ENCODE measurements at regions not wholly inside any gene's neighbourhood (a gene's known extent, or its start where the extent isn't known, plus 50 kb on each side); places are given as distances from the start of the nearest gene placed in this dataset.

DNA sequence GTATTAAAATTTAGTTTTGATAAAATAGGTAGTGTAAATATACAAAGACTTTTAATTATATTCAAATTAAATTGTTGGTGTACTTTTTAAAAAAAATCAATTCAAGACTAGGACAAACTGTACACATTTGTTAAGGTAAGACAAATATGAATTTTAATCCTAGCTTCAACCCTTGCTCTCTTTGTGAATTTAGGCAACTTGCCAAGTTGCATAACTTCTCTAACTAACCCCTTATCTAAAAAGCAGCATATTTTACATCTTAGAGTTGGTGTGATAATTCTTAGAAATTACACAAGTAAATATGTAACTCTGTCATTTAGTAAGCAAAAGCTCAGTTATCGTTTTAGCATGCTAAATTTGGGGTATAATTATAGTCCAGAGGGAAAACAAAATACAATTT lies 78.1 kb upstream of the FSTL5 start:
- Histone ChIP-seq H3K27me3 (ENCODE audit: insufficient read depth, poor library complexity, severe bottlenecking) (no peaks in the 10 kb centered on the region), H3K4me3 (replicated peaks; ENCODE audit: insufficient read depth, low read length) (no peak overlapping the region), H3K27ac (replicated peaks) (no peak overlapping the region)
- TF ChIP-seq POLR2AphosphoS5 (IDR thresholded peaks at IDR 0.05; ENCODE audit: low read depth): no peak
- no peak for DNase-seq (ENCODE audit: low read depth in 1 of 2, low spot score in 1 of 2)

DNA sequence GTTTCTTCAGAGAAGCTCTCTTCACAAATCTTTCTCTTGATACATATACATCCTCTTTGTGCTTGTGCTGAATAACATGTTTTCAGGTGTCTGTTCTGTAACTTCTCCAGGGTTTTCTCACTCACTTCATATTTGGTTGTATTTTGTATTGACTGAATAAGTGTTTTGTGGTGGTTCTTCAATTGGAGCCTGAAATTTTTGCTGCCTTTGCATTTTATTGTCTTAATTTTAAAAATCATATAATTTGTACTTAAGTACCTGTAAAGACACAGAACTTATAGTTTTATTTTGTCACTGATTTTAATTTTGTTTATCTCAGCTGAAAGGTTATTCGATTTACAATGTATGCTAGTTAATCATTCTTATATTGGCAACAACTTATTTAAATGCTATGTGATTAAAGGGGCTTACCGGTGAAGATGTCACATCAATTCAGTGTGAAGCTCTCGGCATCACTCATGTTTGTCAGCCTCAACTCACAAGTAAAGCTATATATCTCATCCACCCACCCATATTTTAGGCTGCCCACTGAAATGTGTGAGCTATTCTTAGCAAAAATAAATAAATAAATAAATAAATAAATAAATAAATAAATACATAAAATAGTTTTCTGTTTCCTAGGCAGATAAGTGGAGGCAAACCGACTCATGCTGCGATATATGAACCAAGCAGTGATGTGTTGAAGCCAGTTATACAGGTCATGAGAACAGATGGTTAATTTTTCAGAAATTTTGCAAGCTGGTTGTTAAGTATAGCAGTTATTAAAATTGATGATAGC lies 76.4 kb upstream of the FSTL5 start:
- Histone ChIP-seq H3K27me3 (ENCODE audit: insufficient read depth, poor library complexity, severe bottlenecking) (no peaks in the 10 kb centered on the region), H3K27ac (replicated peaks) (no peak overlapping the region), H3K4me3 (replicated peaks; ENCODE audit: insufficient read depth, low read length) (no peak overlapping the region)
- TF ChIP-seq, protein P1, sequence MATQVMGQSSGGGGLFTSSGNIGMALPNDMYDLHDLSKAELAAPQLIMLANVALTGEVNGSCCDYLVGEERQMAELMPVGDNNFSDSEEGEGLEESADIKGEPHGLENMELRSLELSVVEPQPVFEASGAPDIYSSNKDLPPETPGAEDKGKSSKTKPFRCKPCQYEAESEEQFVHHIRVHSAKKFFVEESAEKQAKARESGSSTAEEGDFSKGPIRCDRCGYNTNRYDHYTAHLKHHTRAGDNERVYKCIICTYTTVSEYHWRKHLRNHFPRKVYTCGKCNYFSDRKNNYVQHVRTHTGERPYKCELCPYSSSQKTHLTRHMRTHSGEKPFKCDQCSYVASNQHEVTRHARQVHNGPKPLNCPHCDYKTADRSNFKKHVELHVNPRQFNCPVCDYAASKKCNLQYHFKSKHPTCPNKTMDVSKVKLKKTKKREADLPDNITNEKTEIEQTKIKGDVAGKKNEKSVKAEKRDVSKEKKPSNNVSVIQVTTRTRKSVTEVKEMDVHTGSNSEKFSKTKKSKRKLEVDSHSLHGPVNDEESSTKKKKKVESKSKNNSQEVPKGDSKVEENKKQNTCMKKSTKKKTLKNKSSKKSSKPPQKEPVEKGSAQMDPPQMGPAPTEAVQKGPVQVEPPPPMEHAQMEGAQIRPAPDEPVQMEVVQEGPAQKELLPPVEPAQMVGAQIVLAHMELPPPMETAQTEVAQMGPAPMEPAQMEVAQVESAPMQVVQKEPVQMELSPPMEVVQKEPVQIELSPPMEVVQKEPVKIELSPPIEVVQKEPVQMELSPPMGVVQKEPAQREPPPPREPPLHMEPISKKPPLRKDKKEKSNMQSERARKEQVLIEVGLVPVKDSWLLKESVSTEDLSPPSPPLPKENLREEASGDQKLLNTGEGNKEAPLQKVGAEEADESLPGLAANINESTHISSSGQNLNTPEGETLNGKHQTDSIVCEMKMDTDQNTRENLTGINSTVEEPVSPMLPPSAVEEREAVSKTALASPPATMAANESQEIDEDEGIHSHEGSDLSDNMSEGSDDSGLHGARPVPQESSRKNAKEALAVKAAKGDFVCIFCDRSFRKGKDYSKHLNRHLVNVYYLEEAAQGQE (IDR thresholded peaks at IDR 0.05; ENCODE audit: insufficient replicate concordance, low read depth): no peak
- TF ChIP-seq, protein P2, sequence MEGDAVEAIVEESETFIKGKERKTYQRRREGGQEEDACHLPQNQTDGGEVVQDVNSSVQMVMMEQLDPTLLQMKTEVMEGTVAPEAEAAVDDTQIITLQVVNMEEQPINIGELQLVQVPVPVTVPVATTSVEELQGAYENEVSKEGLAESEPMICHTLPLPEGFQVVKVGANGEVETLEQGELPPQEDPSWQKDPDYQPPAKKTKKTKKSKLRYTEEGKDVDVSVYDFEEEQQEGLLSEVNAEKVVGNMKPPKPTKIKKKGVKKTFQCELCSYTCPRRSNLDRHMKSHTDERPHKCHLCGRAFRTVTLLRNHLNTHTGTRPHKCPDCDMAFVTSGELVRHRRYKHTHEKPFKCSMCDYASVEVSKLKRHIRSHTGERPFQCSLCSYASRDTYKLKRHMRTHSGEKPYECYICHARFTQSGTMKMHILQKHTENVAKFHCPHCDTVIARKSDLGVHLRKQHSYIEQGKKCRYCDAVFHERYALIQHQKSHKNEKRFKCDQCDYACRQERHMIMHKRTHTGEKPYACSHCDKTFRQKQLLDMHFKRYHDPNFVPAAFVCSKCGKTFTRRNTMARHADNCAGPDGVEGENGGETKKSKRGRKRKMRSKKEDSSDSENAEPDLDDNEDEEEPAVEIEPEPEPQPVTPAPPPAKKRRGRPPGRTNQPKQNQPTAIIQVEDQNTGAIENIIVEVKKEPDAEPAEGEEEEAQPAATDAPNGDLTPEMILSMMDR (IDR thresholded peaks at IDR 0.05; ENCODE audit: insufficient read depth, low read length): no peak
- TF ChIP-seq POLR2AphosphoS5 (IDR thresholded peaks at IDR 0.05; ENCODE audit: low read depth): no peak
- TF ChIP-seq SPI1 (IDR thresholded peaks at IDR 0.05; ENCODE audit: borderline replicate concordance, low read depth): no peak
- DNase-seq (ENCODE audit: low read depth in 1 of 2, low spot score in 1 of 2): no peak

DNA sequence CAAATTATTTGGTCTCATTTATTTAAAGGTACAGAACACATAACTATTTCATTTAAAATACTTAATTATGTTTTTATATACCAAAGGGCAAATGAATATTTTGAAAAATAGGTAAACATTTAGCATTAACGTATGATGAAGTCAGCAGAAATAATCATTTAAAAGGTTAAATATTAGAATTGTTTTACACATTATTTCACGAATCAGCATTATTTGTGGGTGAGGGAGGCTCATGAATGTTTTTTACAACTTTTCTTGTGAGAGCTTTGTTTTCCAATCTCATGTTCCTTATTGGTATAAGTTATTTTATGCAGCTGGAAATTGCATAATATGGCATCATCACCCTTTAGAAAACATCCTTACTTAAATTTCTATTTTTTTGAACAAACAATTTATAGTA lies 73.9 kb upstream of the FSTL5 start:
- H3K27me3 ChIP-seq (ENCODE audit: insufficient read depth, poor library complexity, severe bottlenecking): no peaks in the 10 kb centered on the region
- DNase-seq (ENCODE audit: low read depth in 1 of 2, low spot score in 1 of 2): no peak
- TF ChIP-seq GABPA (IDR thresholded peaks at IDR 0.05; ENCODE audit: low read depth): no peak
- no peak overlapping the region for H3K27ac ChIP-seq (replicated peaks)
- no peak overlapping the region for H3K4me3 ChIP-seq (replicated peaks; ENCODE audit: insufficient read depth, low read length)

DNA sequence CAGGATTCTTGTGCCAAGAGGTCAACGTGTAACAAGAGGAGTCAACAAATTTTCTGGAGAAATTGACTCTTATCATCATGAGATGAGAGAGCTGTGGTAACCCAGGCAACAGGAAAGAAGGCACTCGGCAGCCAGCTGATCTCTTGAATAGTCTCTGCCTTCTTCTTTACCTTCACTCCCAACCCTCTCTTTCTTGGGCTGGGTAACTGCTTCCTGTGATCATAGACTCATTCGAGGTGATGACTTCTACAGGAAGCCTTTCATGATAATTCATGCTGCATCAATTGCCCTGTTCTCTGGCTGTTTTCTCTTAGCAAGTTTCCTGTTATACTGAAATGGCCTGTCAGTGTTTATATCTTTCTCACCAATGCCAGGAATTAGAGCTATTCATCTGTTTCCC lies 70.8 kb upstream of the FSTL5 start:
- Histone ChIP-seq H3K27me3 (ENCODE audit: insufficient read depth, poor library complexity, severe bottlenecking) (no peaks in the 10 kb centered on the region), H3K27ac (replicated peaks) (no peak overlapping the region), H3K4me3 (replicated peaks; ENCODE audit: insufficient read depth, low read length) (no peak overlapping the region)
- DNase-seq (ENCODE audit: low read depth in 1 of 2, low spot score in 1 of 2): no peak
- TF ChIP-seq POLR2AphosphoS5 (IDR thresholded peaks at IDR 0.05; ENCODE audit: low read depth): no peak
- TF ChIP-seq, protein P1 (IDR thresholded peaks at IDR 0.05; ENCODE audit: insufficient replicate concordance, low read depth): no peak
- TF ChIP-seq, protein P2 (IDR thresholded peaks at IDR 0.05; ENCODE audit: insufficient read depth, low read length): no peak
- no peak for TF ChIP-seq SPI1 (IDR thresholded peaks at IDR 0.05; ENCODE audit: borderline replicate concordance, low read depth)
- TF ChIP-seq GABPA (IDR thresholded peaks at IDR 0.05; ENCODE audit: low read depth): no peak

DNA sequence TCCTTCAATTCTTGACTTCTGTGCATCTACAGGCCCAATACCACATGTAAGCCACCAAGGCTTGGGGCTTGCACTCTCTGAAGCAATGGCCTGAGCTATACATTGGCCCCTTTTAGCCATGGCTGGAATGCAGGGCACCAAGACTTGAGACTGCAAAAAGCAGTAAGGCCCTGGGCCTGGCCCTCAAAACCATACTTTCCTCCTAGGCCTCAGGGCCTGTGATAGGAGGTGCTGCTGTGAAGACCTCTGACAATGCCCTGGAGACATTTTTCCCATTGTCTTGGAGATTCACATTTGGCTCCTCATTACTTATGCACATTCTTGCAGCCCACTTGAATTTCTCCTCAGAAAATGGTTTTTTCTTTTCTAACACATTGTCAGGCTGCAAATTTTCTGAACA lies 68.5 kb upstream of the FSTL5 start:
- Histone ChIP-seq H3K4me3 (replicated peaks; ENCODE audit: insufficient read depth, low read length) (no peak overlapping the region), H3K27me3 (ENCODE audit: insufficient read depth, poor library complexity, severe bottlenecking) (no peaks in the 10 kb centered on the region), H3K27ac (replicated peaks) (no peak overlapping the region)
- no peak for TF ChIP-seq GABPA (IDR thresholded peaks at IDR 0.05; ENCODE audit: low read depth)
- TF ChIP-seq SPI1 (IDR thresholded peaks at IDR 0.05; ENCODE audit: borderline replicate concordance, low read depth): no peak
- TF ChIP-seq, protein P2 (IDR thresholded peaks at IDR 0.05; ENCODE audit: insufficient read depth, low read length): no peak
- TF ChIP-seq, protein P1 (IDR thresholded peaks at IDR 0.05; ENCODE audit: insufficient replicate concordance, low read depth): no peak
- TF ChIP-seq POLR2AphosphoS5 (IDR thresholded peaks at IDR 0.05; ENCODE audit: low read depth): no peak
- DNase-seq (ENCODE audit: low read depth in 1 of 2, low spot score in 1 of 2): no peak

Data from HL-60 (cell line).